SW480 (cell line): ENCODE measurements at regions not wholly inside any gene's neighbourhood (a gene's known extent, or its start where the extent isn't known, plus 50 kb on each side); places are given as distances from the start of the nearest gene placed in this dataset.

Experiments
- DNase-seq: peaks from one replicate; pipeline ENCODE4 v3.0.0-alpha.2; 2016; ENCODE audit warnings: low spot score

GRCh38 chr6:91645811-91646210, 1058.9 kb upstream of the MAP3K7 start:
- DNase-seq, result no peak

DNA sequence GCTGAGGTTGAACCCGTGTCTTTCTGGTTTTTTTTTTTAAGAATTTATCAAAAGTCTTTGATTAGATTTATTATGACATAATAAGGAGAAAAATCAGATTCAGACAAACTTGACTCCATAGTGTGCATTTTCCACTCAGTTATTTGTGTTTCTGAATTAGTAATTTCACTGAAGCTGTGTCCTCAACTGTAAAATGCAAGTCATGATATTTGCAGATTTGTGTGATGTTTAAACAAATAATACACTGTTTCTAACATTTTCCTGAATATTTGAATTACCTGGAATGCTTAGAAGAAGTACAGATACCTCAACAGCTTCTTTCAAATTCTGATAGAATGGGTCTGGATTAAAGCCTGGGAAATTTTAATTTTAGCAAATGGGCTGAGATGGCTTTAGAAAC, 1050.3 kb upstream of the MAP3K7 start:
- no peak for DNase-seq

- no peak for DNase-seq
Measured at GRCh38 chr6:91634791-91635190, 1047.9 kb upstream of the MAP3K7 start.

DNA sequence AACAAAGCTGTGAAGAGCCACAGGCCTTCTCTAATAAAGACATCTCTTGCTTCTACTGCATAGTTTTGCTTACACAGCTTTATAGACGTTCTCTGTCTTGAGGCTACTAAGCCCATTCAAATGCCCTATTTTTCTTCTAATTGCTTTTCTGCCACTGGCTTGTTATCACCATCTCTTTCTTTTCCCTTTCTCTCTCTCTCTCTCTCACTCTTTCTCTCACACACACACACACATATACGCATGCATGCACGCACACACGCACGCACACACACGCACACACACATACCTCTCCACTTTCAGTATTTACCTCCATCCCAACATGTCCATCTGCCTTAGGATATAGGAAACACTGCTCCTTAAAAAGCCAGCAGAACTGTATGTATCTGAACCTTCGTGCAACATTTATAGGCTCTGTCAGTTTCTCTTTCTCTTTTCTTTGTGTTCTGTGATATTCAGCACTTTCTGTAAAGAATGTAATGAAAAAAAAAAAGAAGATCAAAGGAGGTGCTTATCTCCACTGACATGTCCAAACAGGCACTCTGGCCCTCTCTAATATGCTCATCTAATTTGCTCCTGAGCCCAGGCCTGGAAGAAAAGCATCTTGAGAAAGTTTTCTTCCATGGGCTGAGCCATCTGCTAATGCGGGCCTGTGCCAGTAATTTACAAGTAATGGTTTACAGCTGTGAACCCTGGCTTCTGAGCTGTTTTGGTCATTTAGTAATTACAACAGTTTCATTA, 1046.7 kb upstream of the MAP3K7 start:
- no peak for DNase-seq

- no peak for DNase-seq
Measured at GRCh38 chr6:91632308-91632707, 1045.4 kb upstream of the MAP3K7 start.

- no peak for DNase-seq
Measured at GRCh38 chr6:91631227-91631626, 1044.4 kb upstream of the MAP3K7 start.

DNA sequence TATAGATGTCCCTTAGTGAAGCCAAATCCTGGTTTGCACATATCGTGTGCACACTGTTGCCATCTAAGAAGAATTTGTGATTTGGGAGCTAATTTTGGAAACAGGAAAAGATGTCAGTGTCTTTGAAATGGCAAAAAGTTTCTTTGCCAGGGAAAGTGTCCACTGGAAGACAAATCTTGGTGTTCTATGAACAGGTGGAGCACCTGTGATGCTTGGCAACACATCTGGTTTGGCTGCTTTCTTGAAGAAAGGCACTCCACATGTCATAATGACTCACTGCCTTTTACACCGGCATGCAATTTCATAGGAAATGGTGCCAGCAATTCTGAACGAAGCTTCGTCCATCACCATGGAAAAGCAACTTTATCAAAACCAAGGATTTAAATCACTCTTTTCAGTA, 1040.0 kb upstream of the MAP3K7 start:
- no peak for DNase-seq

DNA sequence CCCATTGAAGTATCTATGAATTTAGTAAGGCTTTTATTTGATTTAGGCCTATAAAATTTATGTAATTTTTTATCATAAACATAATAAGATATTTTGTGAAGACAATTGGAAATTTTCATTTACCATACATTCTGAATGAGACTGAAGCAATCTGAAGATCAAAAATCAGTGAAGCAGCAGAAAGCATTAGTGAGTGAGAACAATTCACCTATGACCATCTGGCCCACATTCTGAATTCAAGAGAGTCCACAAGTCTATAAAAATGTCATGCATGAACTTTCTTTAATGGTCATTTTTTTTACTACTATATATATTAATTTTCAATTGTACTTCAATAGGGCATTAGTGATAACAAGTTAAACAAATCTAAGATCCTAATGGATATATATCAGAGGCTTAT, 1026.6 kb upstream of the MAP3K7 start:
- no peak for DNase-seq

DNA sequence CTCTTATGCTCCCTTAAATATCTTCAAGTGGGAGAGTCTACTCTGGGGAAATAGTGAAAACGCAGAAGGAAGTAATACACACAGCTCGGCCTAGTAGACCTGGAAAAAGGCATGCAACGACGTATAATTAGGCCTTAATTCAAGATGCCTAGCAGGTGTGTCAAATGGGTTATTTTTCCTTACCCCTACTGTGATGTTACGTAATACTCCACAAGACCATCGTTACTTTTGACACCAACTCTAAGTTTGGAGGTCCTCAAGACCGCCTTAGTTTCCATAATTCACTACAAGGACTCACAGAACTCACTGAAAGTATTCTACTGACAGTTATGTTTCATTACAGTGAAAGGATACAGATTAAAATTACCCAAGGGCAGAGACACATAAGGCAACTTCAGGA, 1024.3 kb upstream of the MAP3K7 start:
- no peak for DNase-seq

GRCh38 chr6:91608428-91608827, 1021.6 kb upstream of the MAP3K7 start:
- DNase-seq, result no peak

GRCh38 chr6:91606148-91606901, 1019.5 kb upstream of the MAP3K7 start:
- no peak for DNase-seq

DNA sequence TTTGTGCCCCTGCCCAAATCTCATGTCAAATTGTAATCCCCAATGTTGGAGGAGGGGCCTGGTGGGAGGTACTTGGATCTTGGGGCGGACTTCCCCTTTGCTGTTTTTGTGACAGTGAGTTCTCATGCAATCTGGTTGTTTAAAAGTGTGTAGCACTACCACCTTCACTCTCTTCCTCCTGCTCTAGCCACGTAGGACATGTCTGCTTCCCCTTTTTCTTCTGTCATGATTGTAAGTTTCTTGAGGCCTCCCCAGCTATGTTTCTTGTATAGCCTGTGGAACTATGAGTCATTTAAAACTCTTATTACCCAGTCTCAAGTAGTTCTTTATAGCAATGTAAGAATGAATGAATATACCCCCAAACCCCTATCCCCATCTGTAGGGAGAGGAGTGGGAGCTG, 1013.7 kb upstream of the MAP3K7 start:
- DNase-seq, result no peak

DNA sequence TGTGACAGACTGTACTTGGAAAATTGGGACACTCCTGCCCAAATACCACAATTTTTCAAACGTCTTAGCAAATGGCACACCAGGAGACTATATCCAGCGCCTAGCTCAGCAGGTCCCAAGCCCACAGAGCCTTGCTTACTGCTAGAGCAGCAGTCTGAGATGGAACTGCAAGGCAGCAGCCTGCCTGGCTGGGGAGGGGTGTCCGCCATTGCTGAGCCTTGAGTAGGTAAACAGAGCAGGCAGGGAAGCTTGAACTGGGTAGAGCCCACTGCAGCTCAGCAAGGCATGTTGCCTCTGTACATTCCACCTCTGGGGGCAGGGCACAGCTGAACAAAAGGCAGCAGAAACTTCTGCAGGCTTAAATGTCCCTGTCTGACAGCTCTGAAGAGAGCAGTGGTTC, 1003.3 kb upstream of the MAP3K7 start:
- no peak for DNase-seq

GRCh38 chr6:91580635-91581034, 993.8 kb upstream of the MAP3K7 start:
- no peak for DNase-seq

- no peak for DNase-seq
Measured at GRCh38 chr6:91575032-91575431, 988.2 kb upstream of the MAP3K7 start.

GRCh38 chr6:91573826-91574416, 987.0 kb upstream of the MAP3K7 start:
- DNase-seq, result no peak

GRCh38 chr6:91572878-91573277, 986.0 kb upstream of the MAP3K7 start:
- DNase-seq, result no peak

DNA sequence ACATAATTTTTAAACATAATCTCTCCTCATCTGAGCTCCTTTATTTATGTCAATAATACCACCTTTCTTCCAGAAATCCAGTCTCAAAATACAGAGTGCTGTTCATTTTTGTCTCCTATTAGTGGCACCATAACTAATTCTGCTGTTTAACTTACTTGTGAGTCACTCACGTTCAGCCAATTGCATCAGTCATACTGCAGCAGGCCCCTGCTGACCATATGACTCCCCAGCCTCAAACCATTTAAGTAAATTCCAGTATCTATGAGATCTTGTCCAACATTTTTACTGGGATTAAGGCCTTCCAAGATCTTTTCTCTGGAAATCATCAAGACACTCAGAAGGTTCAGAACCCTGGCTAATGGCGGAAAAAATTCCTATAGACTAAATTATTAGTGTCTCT, 982.2 kb upstream of the MAP3K7 start:
- no peak for DNase-seq

DNA sequence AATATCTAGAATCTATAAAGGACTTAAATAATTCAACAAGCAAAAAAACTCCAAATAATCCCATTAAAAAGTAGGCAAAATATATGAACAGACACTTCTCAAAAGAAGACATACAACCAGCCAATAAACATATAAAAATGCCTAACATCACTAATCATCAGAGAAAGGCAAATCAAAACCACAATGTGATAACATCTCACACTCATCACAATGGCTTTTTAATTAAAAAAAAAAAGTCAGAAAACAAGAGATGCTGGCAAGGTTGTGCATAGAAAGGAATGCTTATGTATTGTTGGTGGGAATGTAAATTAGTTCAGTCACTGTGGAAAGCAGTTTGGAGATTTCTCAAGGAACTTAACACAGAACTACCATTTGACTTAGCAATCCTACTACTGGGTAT, 979.6 kb upstream of the MAP3K7 start:
- no peak for DNase-seq

- DNase-seq, result no peak
Measured at GRCh38 chr6:91565207-91565606, 978.3 kb upstream of the MAP3K7 start.

DNA sequence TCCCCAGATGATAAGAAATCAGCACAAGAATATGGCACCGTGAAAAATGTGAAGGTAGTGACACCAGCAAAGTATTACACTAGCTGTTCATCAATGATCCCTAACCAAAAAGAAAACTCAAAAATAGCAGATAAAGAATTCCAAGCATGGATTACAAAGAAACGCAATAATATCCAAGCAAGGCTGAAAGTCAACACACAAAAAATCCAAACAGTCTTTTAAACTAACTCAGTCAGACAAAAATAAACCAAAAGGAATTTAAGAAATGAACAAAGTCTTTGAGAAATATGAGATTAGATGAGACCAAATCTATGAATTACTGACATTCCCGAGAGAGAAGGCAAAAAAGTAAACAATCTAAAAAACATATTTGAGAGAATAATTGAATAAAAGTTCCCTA, 976.1 kb upstream of the MAP3K7 start:
- DNase-seq, result no peak

GRCh38 chr6:91560409-91560808, 973.5 kb upstream of the MAP3K7 start:
- no peak for DNase-seq

- DNase-seq, result no peak
Measured at GRCh38 chr6:91540902-91541301, 954.0 kb upstream of the MAP3K7 start.
